Gastroesophageal sphincter (tissue), 4 donors: ENCODE measurements at regions not wholly inside any gene's neighbourhood (a gene's known extent, or its start where the extent isn't known, plus 50 kb on each side); places are given as distances from the start of the nearest gene placed in this dataset.

Experiments used
- ATAC-seq: fragments of 150-250 bp; one replicate; pipeline ENCODE4 v1.9.1; 2016; ENCODE audit warnings: mild to moderate bottlenecking, moderate library complexity
- H3K27ac ChIP-seq, 4 donors: fragments of 200-600 bp; sonication (generic) in 3 of 4; 1 replicate in 3 of 4; 2 replicates in 1 of 4; pipeline ENCODE4 v1.5.1; 2016 to 2019
- H3K27me3 ChIP-seq: fragments of 200-600 bp; sonication (generic); one replicate; pipeline ENCODE4 v1.5.1; 2019
- H3K36me3 ChIP-seq, 2 donors: fragments of 200-600 bp; sonication (generic); one replicate each; pipeline ENCODE4 v1.5.1; 2019; ENCODE audit warnings: control low read depth in 1 of 2
- H3K4me1 ChIP-seq, 3 donors: fragments of 200-600 bp; sonication (generic); 1 replicate in 2 of 3; 2 replicates in 1 of 3; pipeline ENCODE4 v1.5.1; 2016 to 2019; ENCODE audit warnings: control low read depth in 2 of 3
- H3K4me3 ChIP-seq, 2 donors: fragments of 200-600 bp; sonication (generic); one replicate each; pipeline ENCODE4 v1.5.1; 2019; ENCODE audit warnings: mild to moderate bottlenecking in 1 of 2, moderate library complexity in 1 of 2
- H3K9me3 ChIP-seq, 3 donors: fragments of 200-600 bp; sonication (generic); one replicate each; pipeline ENCODE4 v1.5.1; 2017 to 2019; ENCODE audit warnings: control low read depth in 2 of 3
- EP300 ChIP-seq: sonication (generic); formaldehyde crosslinking; IDR thresholded peaks from one replicate; pipeline ENCODE4 v1.6.1; 2017; ENCODE audit warnings: antibody characterized with exemption, mild to moderate bottlenecking
- POLR2A ChIP-seq, 2 donors: fragments of 450-650 bp; IDR thresholded peaks; one replicate each; pipeline ENCODE4 v1.6.1; 2017; ENCODE audit warnings: antibody characterized with exemption in 2 of 2, mild to moderate bottlenecking in 2 of 2, moderate library complexity in 1 of 2
- POLR2AphosphoS5 ChIP-seq: sonication (generic); formaldehyde crosslinking; IDR thresholded peaks from one replicate; pipeline ENCODE4 v1.6.1; 2017; ENCODE audit warnings: antibody characterized with exemption
- WGBS, 2 donors: methylation state at CpG; one replicate each; pipeline ENCODE4 v1.1.5; 2018; ENCODE audit warnings: low coverage in 1 of 2; 5-methylcytosine and 5-hydroxymethylcytosine counted together
- TF ChIP-seq, protein P1 (sequence below), 4 experiments: fragments of 200-600 bp in 2 of 4; fragments of 450-650 bp in 2 of 4; sonication (generic) in 1 of 4; IDR thresholded peaks; one replicate each; pipeline ENCODE4 v1.5.1; 2017 to 2019; ENCODE audit warnings: antibody characterized with exemption in 4 of 4, mild to moderate bottlenecking in 2 of 4, moderate library complexity in 2 of 4

DNA sequence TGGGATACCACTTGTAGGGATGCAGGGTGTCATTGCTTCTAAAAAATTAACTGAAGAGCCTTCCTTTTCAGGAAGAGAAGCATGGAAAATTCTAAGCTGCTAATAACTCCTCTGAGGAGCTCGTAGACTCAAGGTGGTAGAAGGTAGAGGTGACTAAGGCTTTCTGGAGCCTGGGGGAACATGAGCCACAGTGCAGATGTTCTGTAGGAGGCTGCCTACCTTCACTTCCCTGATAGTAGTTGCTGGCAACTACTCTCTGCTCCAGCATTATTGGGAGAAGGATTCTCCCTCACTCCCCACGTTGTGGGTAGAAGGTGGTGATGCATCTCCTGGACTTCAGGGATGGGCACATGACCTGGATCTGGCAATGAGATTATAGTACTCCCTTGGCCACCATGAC, 86.7 kb upstream of the STARD4 start:
- WGBS, 2 donors, result 89 to 100% methylated on average over 1 of the region's 2 CpGs
- no peaks in the 10 kb centered on the region for H3K4me1 ChIP-seq
- H3K36me3 ChIP-seq, result no peaks in the 10 kb centered on the region
- H3K4me3 ChIP-seq, result no peak overlapping the region
- H3K9me3 ChIP-seq, result peaks cover 0 to 9% (median 0%) of the 10 kb centered on the region in 3 donors
- ATAC-seq, result no peak
- TF ChIP-seq POLR2AphosphoS5, result no peak
- no peak for TF ChIP-seq POLR2A (IDR thresholded peaks at IDR 0.05)
- TF ChIP-seq EP300, result no peak
- no peaks in the 10 kb centered on the region for H3K27me3 ChIP-seq
- no peak overlapping the region for H3K27ac ChIP-seq

DNA sequence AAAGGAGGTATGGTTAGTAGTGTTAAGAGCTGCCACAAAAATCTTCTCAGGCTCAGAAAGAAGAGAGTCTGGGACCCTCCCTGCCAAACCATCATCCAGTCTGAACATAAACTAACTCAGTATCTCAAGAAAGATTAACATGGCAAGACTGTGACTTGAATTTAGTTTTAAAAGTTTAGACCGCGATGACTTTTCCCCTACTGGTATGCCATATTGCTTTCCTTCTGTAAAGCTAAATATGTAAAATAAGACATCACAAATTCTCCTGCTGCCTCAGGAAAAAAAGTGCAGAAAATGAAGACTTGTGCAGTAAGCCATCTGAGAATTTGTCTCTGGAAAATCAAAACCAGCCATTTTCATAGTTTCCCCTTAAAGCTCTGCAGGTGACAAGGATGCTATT, 85.2 kb upstream of the STARD4 start:
- H3K4me1 ChIP-seq, result no peaks in the 10 kb centered on the region
- no peaks in the 10 kb centered on the region for H3K36me3 ChIP-seq
- TF ChIP-seq POLR2AphosphoS5 (no peak), EP300 (no peak), POLR2A (IDR thresholded peaks at IDR 0.05) (no peak)
- TF ChIP-seq, protein P1, sequence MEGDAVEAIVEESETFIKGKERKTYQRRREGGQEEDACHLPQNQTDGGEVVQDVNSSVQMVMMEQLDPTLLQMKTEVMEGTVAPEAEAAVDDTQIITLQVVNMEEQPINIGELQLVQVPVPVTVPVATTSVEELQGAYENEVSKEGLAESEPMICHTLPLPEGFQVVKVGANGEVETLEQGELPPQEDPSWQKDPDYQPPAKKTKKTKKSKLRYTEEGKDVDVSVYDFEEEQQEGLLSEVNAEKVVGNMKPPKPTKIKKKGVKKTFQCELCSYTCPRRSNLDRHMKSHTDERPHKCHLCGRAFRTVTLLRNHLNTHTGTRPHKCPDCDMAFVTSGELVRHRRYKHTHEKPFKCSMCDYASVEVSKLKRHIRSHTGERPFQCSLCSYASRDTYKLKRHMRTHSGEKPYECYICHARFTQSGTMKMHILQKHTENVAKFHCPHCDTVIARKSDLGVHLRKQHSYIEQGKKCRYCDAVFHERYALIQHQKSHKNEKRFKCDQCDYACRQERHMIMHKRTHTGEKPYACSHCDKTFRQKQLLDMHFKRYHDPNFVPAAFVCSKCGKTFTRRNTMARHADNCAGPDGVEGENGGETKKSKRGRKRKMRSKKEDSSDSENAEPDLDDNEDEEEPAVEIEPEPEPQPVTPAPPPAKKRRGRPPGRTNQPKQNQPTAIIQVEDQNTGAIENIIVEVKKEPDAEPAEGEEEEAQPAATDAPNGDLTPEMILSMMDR (IDR thresholded peaks at IDR 0.05), result no peak
- peaks cover 0 to 9% (median 0%) of the 10 kb centered on the region in 3 donors for H3K9me3 ChIP-seq
- WGBS, 2 donors, result 94 to 100% methylated on average over 2 of the region's 2 CpGs
- no peak overlapping the region for H3K4me3 ChIP-seq
- no peak overlapping the region for H3K27ac ChIP-seq
- ATAC-seq, result no peak
- no peaks in the 10 kb centered on the region for H3K27me3 ChIP-seq

DNA sequence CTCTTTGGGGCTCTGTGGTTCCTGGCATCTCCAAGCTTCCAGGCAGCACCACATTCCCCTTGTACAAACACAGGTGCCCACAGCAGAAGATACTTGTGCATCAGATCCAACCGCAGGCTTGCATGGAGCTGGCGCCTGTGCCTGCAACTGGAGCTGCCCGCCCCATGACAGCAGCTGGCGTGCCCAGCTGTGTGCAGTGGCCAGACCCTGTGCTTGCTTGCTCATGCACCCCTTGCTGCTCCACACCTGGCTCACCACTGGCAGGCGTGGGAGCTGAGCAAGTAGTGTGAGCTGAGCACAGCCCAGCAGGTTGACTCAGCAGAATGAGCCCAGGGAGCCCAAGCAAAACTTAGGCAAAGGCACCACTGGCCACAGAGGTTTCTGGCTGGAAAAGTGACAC, 84.4 kb upstream of the STARD4 start:
- Histone ChIP-seq H3K36me3 (no peaks in the 10 kb centered on the region), H3K4me3 (no peak overlapping the region), H3K4me1 (no peaks in the 10 kb centered on the region), H3K9me3 (peaks cover 0 to 9% (median 0%) of the 10 kb centered on the region in 3 donors), H3K27me3 (no peaks in the 10 kb centered on the region), H3K27ac (no peak overlapping the region)
- no peak for ATAC-seq
- WGBS, 2 donors, result no CpG with 5 or more reads among the region's 5 CpGs
- TF ChIP-seq, protein P1 (IDR thresholded peaks at IDR 0.05), result no peak
- TF ChIP-seq POLR2AphosphoS5 (no peak), POLR2A (IDR thresholded peaks at IDR 0.05) (no peak), EP300 (no peak)

DNA sequence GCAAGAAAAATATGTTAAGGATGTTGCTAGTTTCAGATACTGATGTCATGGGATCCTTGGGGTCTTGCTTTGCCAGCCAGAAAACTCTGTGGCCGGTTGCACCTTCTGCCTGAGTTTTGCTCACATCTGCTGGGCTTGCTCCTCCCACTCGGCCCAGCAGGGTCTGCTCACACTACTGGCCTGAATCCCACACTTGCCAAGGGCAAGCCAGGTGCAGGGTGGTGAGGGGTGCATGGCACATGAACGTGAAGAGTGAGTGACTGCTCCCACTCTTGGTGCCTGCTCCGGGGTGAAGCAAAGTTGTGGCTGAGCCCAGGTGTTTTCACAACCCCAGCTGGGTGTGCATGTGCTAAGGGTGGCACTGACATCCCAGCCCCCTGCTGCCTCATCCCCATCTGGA, 83.1 kb upstream of the STARD4 start:
- 65 to 87% methylated on average over 2 of the region's 4 CpGs for WGBS, 2 donors
- ATAC-seq, result no peak

DNA sequence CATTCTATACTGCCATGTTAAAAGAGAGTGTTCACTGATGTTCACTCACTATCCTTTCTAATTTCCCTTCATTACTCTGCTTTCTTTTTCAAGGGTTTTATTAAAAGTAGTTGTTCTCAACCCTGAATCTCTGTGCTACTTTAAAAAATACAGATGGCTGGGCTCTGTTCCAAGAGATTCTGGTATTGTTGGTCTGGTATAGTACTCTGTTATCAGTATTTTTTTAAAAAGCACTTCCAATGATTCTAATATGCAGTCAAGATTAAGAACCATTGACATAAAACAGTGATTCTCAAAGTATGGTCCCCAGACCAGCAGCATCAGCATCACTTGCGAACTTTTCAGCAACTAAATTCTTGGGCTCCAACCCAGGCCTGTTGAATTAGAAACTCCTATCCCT, 77.0 kb upstream of the STARD4 start:
- no peaks in the 10 kb centered on the region for H3K36me3 ChIP-seq
- WGBS, 2 donors, result 100% methylated on average over 1 of the region's 1 CpG; no CpG with 5 or more reads in 1 of the 2 donors
- no peaks in the 10 kb centered on the region for H3K27me3 ChIP-seq
- TF ChIP-seq POLR2AphosphoS5 (no peak), POLR2A (IDR thresholded peaks at IDR 0.05) (no peak), EP300 (no peak)
- TF ChIP-seq, protein P1 (IDR thresholded peaks at IDR 0.05), result no peak
- no peaks in the 10 kb centered on the region for H3K9me3 ChIP-seq
- no peak for ATAC-seq
- H3K4me3 ChIP-seq, result no peak overlapping the region
- H3K27ac ChIP-seq, result no peak overlapping the region
- H3K4me1 ChIP-seq, result no peaks in the 10 kb centered on the region

More for the DNA sequence above, 83.1 kb upstream of the STARD4 start:
- Histone ChIP-seq H3K4me3 (no peak overlapping the region), H3K36me3 (no peaks in the 10 kb centered on the region), H3K4me1 (no peaks in the 10 kb centered on the region), H3K27ac (no peak overlapping the region), H3K27me3 (no peaks in the 10 kb centered on the region), H3K9me3 (peaks cover 0 to 9% (median 0%) of the 10 kb centered on the region in 3 donors)
- TF ChIP-seq, protein P1 (IDR thresholded peaks at IDR 0.05), result no peak
